Keratinocyte (primary cell): ENCODE measurements at regions not wholly inside any gene's neighbourhood (a gene's known extent, or its start where the extent isn't known, plus 50 kb on each side); places are given as distances from the start of the nearest gene placed in this dataset.

Source experiments
- DNase-seq: peaks from one replicate; pipeline ENCODE4 v3.0.0-alpha.2; 2011; ENCODE audit warnings: low read depth, missing footprints, low spot score
- FAIRE-seq: peaks from 2 replicates; lab custom pipeline; 2011; peaks lifted over from hg19 to GRCh38; lab: Jason Lieb, UNC
- H2AFZ ChIP-seq: 2 replicates; pipeline ENCODE4 v1.6.0; 2012; ENCODE audit warnings: low read length, control low read depth, inconsistent platforms; ENCODE audit not compliant: control insufficient read depth
- H3K27ac ChIP-seq: 2 replicates; pipeline ENCODE4 v1.5.1; 2011; ENCODE audit warnings: low read length; ENCODE audit not compliant: control insufficient read depth, insufficient read depth
- H3K27me3 ChIP-seq: 3 replicates; pipeline ENCODE4 v1.6.0; 2011; ENCODE audit warnings: low read length; ENCODE audit not compliant: control insufficient read depth, insufficient read depth; ENCODE audit errors: extremely low read depth
- H3K36me3 ChIP-seq, 2 experiments: 2 replicates in 1 of 2; 3 replicates in 1 of 2; pipeline ENCODE4 v1.5.1; 2011; ENCODE audit warnings: low read length in 2 of 2, mild to moderate bottlenecking in 1 of 2; ENCODE audit not compliant: control insufficient read depth in 2 of 2, insufficient read depth in 2 of 2; ENCODE audit errors: extremely low read depth in 1 of 2
- H3K4me1 ChIP-seq: 3 replicates; pipeline ENCODE4 v1.5.1; 2011; ENCODE audit warnings: low read length; ENCODE audit not compliant: control insufficient read depth, insufficient read depth; ENCODE audit errors: extremely low read depth
- H3K4me2 ChIP-seq: 3 replicates; pipeline ENCODE4 v1.6.0; 2011; ENCODE audit warnings: low read depth, low read length; ENCODE audit not compliant: control insufficient read depth, insufficient read depth; ENCODE audit errors: extremely low read depth
- H3K4me3 ChIP-seq, 3 experiments: fragments of 200-600 bp in 1 of 3; sonication (generic) in 1 of 3; 2 replicates in 2 of 3; 3 replicates in 1 of 3; pipeline ENCODE4 v1.5.1; 2011 to 2016; ENCODE audit warnings: low read length in 3 of 3, mild to moderate bottlenecking in 3 of 3, control low read depth in 2 of 3, inconsistent platforms in 1 of 3, low read depth in 1 of 3, mixed read lengths in 1 of 3, mixed run types in 1 of 3, moderate library complexity in 1 of 3; ENCODE audit not compliant: control insufficient read depth in 2 of 3, insufficient read depth in 2 of 3; ENCODE audit errors: extremely low read depth in 1 of 3
- H3K79me2 ChIP-seq: 2 replicates; pipeline ENCODE4 v1.6.0; 2012; ENCODE audit warnings: low read length; ENCODE audit not compliant: control insufficient read depth, insufficient read depth
- H3K9ac ChIP-seq: 3 replicates; pipeline ENCODE4 v1.6.0; 2011; ENCODE audit warnings: low read length; ENCODE audit not compliant: control insufficient read depth, insufficient read depth; ENCODE audit errors: extremely low read depth
- H3K9me1 ChIP-seq: 3 replicates; pipeline ENCODE4 v1.6.0; 2011; ENCODE audit warnings: low read length; ENCODE audit not compliant: control insufficient read depth, insufficient read depth; ENCODE audit errors: extremely low read depth
- H3K9me3 ChIP-seq: 2 replicates; pipeline ENCODE4 v1.5.1; 2012; ENCODE audit warnings: low read depth, low read length; ENCODE audit not compliant: control insufficient read depth
- H4K20me1 ChIP-seq: 3 replicates; pipeline ENCODE4 v1.6.0; 2011; ENCODE audit warnings: low read length; ENCODE audit not compliant: control insufficient read depth, insufficient read depth; ENCODE audit errors: extremely low read depth
- CTCF ChIP-seq, 3 experiments: IDR thresholded peaks in 1 of 3; conservative IDR thresholded peaks in 1 of 3; optimal IDR thresholded peaks in 1 of 3; 2 replicates in 2 of 3; 3 replicates in 1 of 3; pipeline versions ENCODE3 to v1.5.1; 2011; ENCODE audit warnings: low read length in 3 of 3, mild to moderate bottlenecking in 3 of 3, moderate library complexity in 2 of 3, control low read depth in 1 of 3, inconsistent platforms in 1 of 3; ENCODE audit not compliant: insufficient read depth in 2 of 3; ENCODE audit errors: extremely low read depth in 1 of 3
- EZH2 ChIP-seq: IDR thresholded peaks from one replicate; pipeline ENCODE4 v1.6.1; 2012; ENCODE audit warnings: inconsistent platforms, mild to moderate bottlenecking, low read length, moderate library complexity
- dilution Hi-C: fragments of 300-500 bp; cut with MboI; formaldehyde crosslinking; loops from one replicate; pipeline ENCODE4 v1.7.0; 2020; ENCODE audit warnings: low sequenced_read_pairs; ENCODE audit not compliant: extremely low pct_ligation_motif_present

- Histone ChIP-seq H3K27ac (peak overlapping the region; percentile 44), H3K4me2 (peak overlapping the region; percentile 49)
- DNase-seq: peak; percentile 23
Measured at GRCh38 chr3:7875925-7876324, 625.7 kb upstream of the LMCD1 start.

GRCh38 chr3:7876741-7877297 is 624.8 kb upstream of the LMCD1 start:
- H3K27ac ChIP-seq: peak overlapping the region; percentile 44
- H4K20me1 ChIP-seq: no peaks in the 10 kb centered on the region
- DNase-seq (no peak), FAIRE-seq (peak; percentile 82)
- no peaks in the 10 kb centered on the region for H3K9me3 ChIP-seq
- peaks cover 35% of the 10 kb centered on the region for H3K4me1 ChIP-seq
- H3K9me1 ChIP-seq: no peaks in the 10 kb centered on the region
- dilution Hi-C loops: no loop called here
- H3K4me2 ChIP-seq: peak overlapping the region; percentile 31
- H3K4me3 ChIP-seq: no peak overlapping the region
- H3K36me3 ChIP-seq: no peaks in the 10 kb centered on the region
- TF ChIP-seq EZH2 (no peak), CTCF (optimal IDR thresholded peaks at IDR 0.05 in 1 of 3, IDR thresholded peaks at IDR 0.05 in 1 of 3, conservative IDR thresholded peaks at IDR 0.05 in 1 of 3; ENCODE audit: extremely low read depth in 1 of 3, insufficient read depth in 2 of 3, low read length in 3 of 3) (no peak)
- H2AFZ ChIP-seq: peak overlapping the region; percentile 11
- no peaks in the 10 kb centered on the region for H3K79me2 ChIP-seq
- H3K27me3 ChIP-seq: no peaks in the 10 kb centered on the region
- no peak overlapping the region for H3K9ac ChIP-seq

More at GRCh38 chr3:7875925-7876324, 625.7 kb upstream of the LMCD1 start:
- TF ChIP-seq CTCF (optimal IDR thresholded peaks at IDR 0.05 in 1 of 3, IDR thresholded peaks at IDR 0.05 in 1 of 3, conservative IDR thresholded peaks at IDR 0.05 in 1 of 3; ENCODE audit: extremely low read depth in 1 of 3, insufficient read depth in 2 of 3, low read length in 3 of 3) (no peak), EZH2 (no peak)
- peak; percentile 56 for FAIRE-seq
- dilution Hi-C loops: no loop called here
- no peaks in the 10 kb centered on the region for H3K9me3 ChIP-seq
- no peaks in the 10 kb centered on the region for H3K36me3 ChIP-seq
- H3K4me3 ChIP-seq: no peak overlapping the region
- no peaks in the 10 kb centered on the region for H4K20me1 ChIP-seq
- H2AFZ ChIP-seq: no peak overlapping the region
- H3K4me1 ChIP-seq: peaks cover 35% of the 10 kb centered on the region
- no peak overlapping the region for H3K9ac ChIP-seq
- H3K27me3 ChIP-seq: no peaks in the 10 kb centered on the region
- no peaks in the 10 kb centered on the region for H3K9me1 ChIP-seq
- no peaks in the 10 kb centered on the region for H3K79me2 ChIP-seq
